OCI-LY7 (cell line): ENCODE measurements at regions not wholly inside any gene's neighbourhood (a gene's known extent, or its start where the extent isn't known, plus 50 kb on each side); places are given as distances from the start of the nearest gene placed in this dataset.

Experiments
- BruUV-seq: library from RNA; stranded (reverse); fragments of 400-500 nt; replicated peaks from 2 replicates; lab custom pipeline; 2021; lab: Mats Ljungman, UMichigan
- CTCF ChIA-PET: fragments of 300-600 bp; sonication (Branson Sonifier 250); formaldehyde crosslinking; loops from one replicate; lab custom pipeline; 2022; ENCODE audit warnings: antibody characterized with exemption; ENCODE audit not compliant: unreplicated experiment; lab: Charles Lee
- POLR2A ChIA-PET: fragments of 300-600 bp; sonication (Branson Sonifier 250); formaldehyde crosslinking; loops from one replicate; lab custom pipeline; 2022; ENCODE audit warnings: antibody characterized with exemption; lab: Charles Lee
- DNase-seq: peaks from one replicate; pipeline ENCODE4 v3.0.0-alpha.2; 2015; ENCODE audit warnings: low spot score
- H2AFZ ChIP-seq: fragments of 200-600 bp; sonication (generic), shearing (Covaris generic); 2 replicates; pipeline ENCODE4 v1.6.1; 2014; ENCODE audit warnings: mild to moderate bottlenecking, antibody characterized with exemption, low read length, moderate library complexity
- H3K27ac ChIP-seq: fragments of 200-600 bp; sonication (generic); 2 replicates; pipeline ENCODE4 v1.5.1; 2014; ENCODE audit warnings: mixed run types, low read depth, mild to moderate bottlenecking, moderate library complexity, low read length, inconsistent platforms; ENCODE audit not compliant: poor library complexity, severe bottlenecking
- H3K36me3 ChIP-seq: fragments of 200-600 bp; sonication (generic); 2 replicates; pipeline ENCODE4 v1.6.1; 2014; ENCODE audit warnings: mild to moderate bottlenecking, antibody characterized with exemption, low read length, moderate library complexity, mixed read lengths; ENCODE audit not compliant: insufficient read depth
- H3K4me1 ChIP-seq: fragments of 200-600 bp; sonication (generic); 2 replicates; pipeline ENCODE4 v1.5.1; 2014; ENCODE audit warnings: mild to moderate bottlenecking, low read length; ENCODE audit not compliant: insufficient read depth, poor library complexity, severe bottlenecking
- H3K4me2 ChIP-seq: fragments of 200-600 bp; sonication (generic); 2 replicates; pipeline ENCODE4 v1.6.1; 2014; ENCODE audit warnings: mild to moderate bottlenecking, low read length
- H3K4me3 ChIP-seq: fragments of 200-600 bp; sonication (generic); 2 replicates; pipeline ENCODE4 v1.5.1; 2014; ENCODE audit warnings: mild to moderate bottlenecking, low read depth, low read length; ENCODE audit not compliant: poor library complexity, severe bottlenecking
- H3K79me2 ChIP-seq: fragments of 200-600 bp; sonication (generic); 2 replicates; pipeline ENCODE4 v1.6.1; 2016; ENCODE audit warnings: low read depth, mild to moderate bottlenecking, low read length, moderate library complexity, mixed read lengths; ENCODE audit not compliant: insufficient read depth
- H3K9me2 ChIP-seq: fragments of 200-600 bp; sonication (generic); 2 replicates; pipeline ENCODE4 v1.6.1; 2016; ENCODE audit warnings: mild to moderate bottlenecking, low read length, mixed read lengths; ENCODE audit not compliant: insufficient read depth
- H3K9me3 ChIP-seq: fragments of 200-600 bp; sonication (generic); 2 replicates; pipeline ENCODE4 v1.6.1; 2014; ENCODE audit warnings: mild to moderate bottlenecking, mixed run types, low read length, mixed read lengths
- H4K20me1 ChIP-seq: fragments of 200-600 bp; sonication (generic); 2 replicates; pipeline ENCODE4 v1.6.1; 2014; ENCODE audit warnings: mild to moderate bottlenecking, antibody characterized with exemption, low read length, moderate library complexity, mixed read lengths; ENCODE audit not compliant: insufficient read depth
- EZH2phosphoT487 ChIP-seq: fragments of 200-600 bp; sonication (generic); IDR thresholded peaks from 2 replicates; pipeline ENCODE4 v1.6.1; 2018; ENCODE audit warnings: low read depth, borderline replicate concordance, mild to moderate bottlenecking, mixed run types, antibody characterized with exemption, low read length, moderate library complexity, mixed read lengths
- intact Hi-C: fragments of 100-400 bp; cut with micrococcal nuclease; formaldehyde crosslinking; loops from one replicate; pipeline ENCODE4 v1.10.0; 2022; ENCODE audit not compliant: unreplicated experiment
- TF ChIP-seq, protein P1 (sequence below): fragments of 200-600 bp; sonication (generic); conservative IDR thresholded peaks from 2 replicates; pipeline ENCODE4 v1.5.1; 2014; ENCODE audit warnings: mild to moderate bottlenecking, antibody characterized with exemption, low read length, moderate library complexity, mixed read lengths

DNA sequence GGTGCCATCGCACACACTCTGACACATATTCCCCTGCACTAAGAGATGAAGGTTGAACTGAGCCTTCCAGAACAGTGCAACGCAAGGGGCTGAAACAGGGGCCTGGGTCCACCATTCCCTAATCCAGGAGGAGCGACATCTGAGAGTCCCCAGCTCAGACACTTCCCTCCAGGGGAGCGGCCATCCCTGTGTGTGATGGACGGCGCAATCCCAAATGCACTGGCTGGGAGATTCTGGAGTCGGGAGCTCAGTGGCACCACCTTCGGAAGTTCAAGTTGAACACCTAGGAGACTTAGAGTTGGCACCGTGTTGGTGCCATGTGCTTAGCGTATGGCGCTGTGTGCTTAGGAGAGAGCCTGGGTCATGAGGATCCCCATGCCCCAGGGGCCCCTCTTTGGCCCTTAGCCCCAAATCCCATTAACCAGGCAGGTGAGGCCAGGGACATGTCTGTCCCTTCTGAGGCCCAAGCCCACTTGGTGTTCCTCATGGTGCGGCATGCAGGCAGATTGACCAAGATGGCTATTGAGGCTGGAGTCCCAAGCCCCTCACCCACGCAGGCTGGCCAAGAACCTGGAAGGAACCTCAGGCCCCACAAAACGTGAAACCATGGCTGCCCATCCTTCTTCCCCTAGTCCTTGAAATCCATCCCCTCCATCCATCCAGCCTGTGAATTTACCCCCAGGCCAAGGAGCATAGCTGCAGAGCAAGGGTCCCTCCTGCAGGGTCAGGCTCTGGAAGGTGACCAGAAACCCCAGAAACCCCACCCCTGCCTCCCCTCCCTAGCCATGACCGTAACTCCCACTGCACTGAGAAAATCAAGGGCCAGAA lies 114.1 kb upstream of the OTOS start:
- no peaks in the 10 kb centered on the region for H3K79me2 ChIP-seq
- no peak for DNase-seq
- intact Hi-C loops: no loop called here
- ChIA-PET CTCF (no interaction called here), POLR2A (no interaction called here)
- no peaks in the 10 kb centered on the region for H3K4me1 ChIP-seq
- H4K20me1 ChIP-seq: no peaks in the 10 kb centered on the region
- TF ChIP-seq, protein P1, sequence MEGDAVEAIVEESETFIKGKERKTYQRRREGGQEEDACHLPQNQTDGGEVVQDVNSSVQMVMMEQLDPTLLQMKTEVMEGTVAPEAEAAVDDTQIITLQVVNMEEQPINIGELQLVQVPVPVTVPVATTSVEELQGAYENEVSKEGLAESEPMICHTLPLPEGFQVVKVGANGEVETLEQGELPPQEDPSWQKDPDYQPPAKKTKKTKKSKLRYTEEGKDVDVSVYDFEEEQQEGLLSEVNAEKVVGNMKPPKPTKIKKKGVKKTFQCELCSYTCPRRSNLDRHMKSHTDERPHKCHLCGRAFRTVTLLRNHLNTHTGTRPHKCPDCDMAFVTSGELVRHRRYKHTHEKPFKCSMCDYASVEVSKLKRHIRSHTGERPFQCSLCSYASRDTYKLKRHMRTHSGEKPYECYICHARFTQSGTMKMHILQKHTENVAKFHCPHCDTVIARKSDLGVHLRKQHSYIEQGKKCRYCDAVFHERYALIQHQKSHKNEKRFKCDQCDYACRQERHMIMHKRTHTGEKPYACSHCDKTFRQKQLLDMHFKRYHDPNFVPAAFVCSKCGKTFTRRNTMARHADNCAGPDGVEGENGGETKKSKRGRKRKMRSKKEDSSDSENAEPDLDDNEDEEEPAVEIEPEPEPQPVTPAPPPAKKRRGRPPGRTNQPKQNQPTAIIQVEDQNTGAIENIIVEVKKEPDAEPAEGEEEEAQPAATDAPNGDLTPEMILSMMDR: no peak
- no peak for TF ChIP-seq EZH2phosphoT487
- H3K36me3 ChIP-seq: no peaks in the 10 kb centered on the region
- no peak overlapping the region for H3K27ac ChIP-seq
- BruUV-seq: no TSS peak
- H3K4me3 ChIP-seq: no peak overlapping the region
- no peak overlapping the region for H3K4me2 ChIP-seq
- H2AFZ ChIP-seq: no peak overlapping the region
- H3K9me2 ChIP-seq: no peaks in the 10 kb centered on the region
- H3K9me3 ChIP-seq: no peaks in the 10 kb centered on the region

DNA sequence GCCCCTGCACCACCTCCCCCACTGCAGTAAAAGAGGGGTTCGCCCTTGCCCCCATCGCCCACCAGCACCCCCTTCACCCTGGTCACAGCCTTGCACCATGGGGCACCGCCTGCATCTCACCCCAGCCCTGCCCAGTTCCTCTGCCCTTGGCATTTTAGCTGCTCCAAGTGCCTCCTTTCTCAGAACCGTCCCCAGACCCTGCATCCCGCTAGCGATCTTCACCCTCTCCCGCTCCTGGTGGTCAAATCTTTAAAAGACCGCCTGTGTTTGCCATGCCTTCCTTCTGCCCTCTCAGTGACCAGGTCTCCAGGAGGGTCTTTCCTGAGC lies 114.7 kb upstream of the OTOS start:
- TF ChIP-seq, protein P1: no peak
- no peak for TF ChIP-seq EZH2phosphoT487
- Histone ChIP-seq H3K4me1 (no peaks in the 10 kb centered on the region), H4K20me1 (no peaks in the 10 kb centered on the region), H3K9me2 (no peaks in the 10 kb centered on the region), H3K27ac (no peak overlapping the region), H3K4me2 (no peak overlapping the region), H3K9me3 (no peaks in the 10 kb centered on the region), H3K36me3 (no peaks in the 10 kb centered on the region), H3K4me3 (no peak overlapping the region), H3K79me2 (no peaks in the 10 kb centered on the region), H2AFZ (no peak overlapping the region)
- CTCF ChIA-PET: no interaction called here
- POLR2A ChIA-PET: no interaction called here
- BruUV-seq: no TSS peak
- intact Hi-C loops: no loop called here
- no peak for DNase-seq
